ENCODE measurements at regions not wholly inside any gene's neighbourhood (a gene's known extent, or its start where the extent isn't known, plus 50 kb on each side); places are given as distances from the start of the nearest gene placed in this dataset.

DNA sequence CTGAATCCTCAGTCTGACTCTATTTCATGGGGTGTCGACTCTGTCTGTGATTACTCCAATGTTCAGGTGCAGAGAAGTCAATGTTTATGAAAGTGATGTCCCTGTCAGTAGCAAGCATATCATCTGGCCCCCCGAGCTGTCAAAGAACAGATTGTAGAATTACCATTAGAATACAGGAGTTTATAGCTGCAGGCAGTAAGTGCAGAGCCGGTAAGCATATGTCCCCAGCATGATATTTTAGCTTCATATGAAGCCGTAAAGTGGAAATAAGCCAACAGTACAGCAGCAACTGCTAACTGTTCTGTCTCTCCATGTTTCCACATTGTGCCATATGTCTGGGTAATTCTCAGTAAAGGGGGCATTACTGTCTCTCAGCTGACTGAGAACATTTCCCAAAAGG lies 541.8 kb downstream of the SOX11 start:
- no peak for TF ChIP-seq POLR2AphosphoS5 (IDR thresholded peaks at IDR 0.05)
- TF ChIP-seq, protein P1, sequence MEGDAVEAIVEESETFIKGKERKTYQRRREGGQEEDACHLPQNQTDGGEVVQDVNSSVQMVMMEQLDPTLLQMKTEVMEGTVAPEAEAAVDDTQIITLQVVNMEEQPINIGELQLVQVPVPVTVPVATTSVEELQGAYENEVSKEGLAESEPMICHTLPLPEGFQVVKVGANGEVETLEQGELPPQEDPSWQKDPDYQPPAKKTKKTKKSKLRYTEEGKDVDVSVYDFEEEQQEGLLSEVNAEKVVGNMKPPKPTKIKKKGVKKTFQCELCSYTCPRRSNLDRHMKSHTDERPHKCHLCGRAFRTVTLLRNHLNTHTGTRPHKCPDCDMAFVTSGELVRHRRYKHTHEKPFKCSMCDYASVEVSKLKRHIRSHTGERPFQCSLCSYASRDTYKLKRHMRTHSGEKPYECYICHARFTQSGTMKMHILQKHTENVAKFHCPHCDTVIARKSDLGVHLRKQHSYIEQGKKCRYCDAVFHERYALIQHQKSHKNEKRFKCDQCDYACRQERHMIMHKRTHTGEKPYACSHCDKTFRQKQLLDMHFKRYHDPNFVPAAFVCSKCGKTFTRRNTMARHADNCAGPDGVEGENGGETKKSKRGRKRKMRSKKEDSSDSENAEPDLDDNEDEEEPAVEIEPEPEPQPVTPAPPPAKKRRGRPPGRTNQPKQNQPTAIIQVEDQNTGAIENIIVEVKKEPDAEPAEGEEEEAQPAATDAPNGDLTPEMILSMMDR (IDR thresholded peaks at IDR 0.05 in 8 of 11, conservative IDR thresholded peaks at IDR 0.05 in 3 of 11), result no peak

All from spleen (tissue), 7 donors.